Stimulated activated naive CD8-positive, alpha-beta T cell treated with anti-CD3 and anti-CD28 coated beads, Interleukin-15, amount 100 ng/mL, for 72 hours (primary cell): ENCODE measurements at regions not wholly inside any gene's neighbourhood (a gene's known extent, or its start where the extent isn't known, plus 50 kb on each side); places are given as distances from the start of the nearest gene placed in this dataset.

ENCODE experiments used
- ATAC-seq: fragments of 150-1000 bp; cut with Tn5 transposase; 2 replicates; pipeline ENCODE4 v1.10.0; 2021; ENCODE audit warnings: mild to moderate bottlenecking, moderate library complexity
- DNase-seq, 2 donors: peaks; one replicate each; pipeline ENCODE4 v3.0.0; 2021 to 2022
- H3K27ac Mint-ChIP-seq, 2 donors: one replicate each; pipeline ENCODE4 v1.8.0; 2022; ENCODE audit warnings: mild to moderate bottlenecking in 2 of 2, mixed read lengths in 2 of 2, moderate library complexity in 2 of 2
- H3K27me3 Mint-ChIP-seq: one replicate; pipeline ENCODE4 v1.8.0; 2022; ENCODE audit warnings: mixed read lengths
- H3K4me1 Mint-ChIP-seq: one replicate; pipeline ENCODE4 v1.8.0; 2022; ENCODE audit warnings: mild to moderate bottlenecking, mixed read lengths
- H3K4me3 Mint-ChIP-seq, 2 donors: one replicate each; pipeline ENCODE4 v1.8.0; 2022; ENCODE audit warnings: mild to moderate bottlenecking in 2 of 2, mixed read lengths in 2 of 2, moderate library complexity in 1 of 2
- H3K9me3 Mint-ChIP-seq, 2 donors: one replicate each; pipeline ENCODE4 v1.8.0; 2022; ENCODE audit warnings: mixed read lengths in 2 of 2

- ATAC-seq (no peak), DNase-seq (no peak)
- Mint-ChIP-seq H3K4me1 (peaks cover 14% of the 10 kb centered on the region), H3K27ac (no peak overlapping the region), H3K27me3 (no peaks in the 10 kb centered on the region), H3K9me3 (no peaks in the 10 kb centered on the region), H3K4me3 (no peak overlapping the region)
These were observed 113.5 kb upstream of the RASA1 start for GRCh38 chr5:87154191-87154590.

GRCh38 chr5:87155106-87155505 is 112.6 kb upstream of the RASA1 start:
- Mint-ChIP-seq H3K4me1 (peaks cover 14% of the 10 kb centered on the region), H3K27me3 (no peaks in the 10 kb centered on the region), H3K4me3 (no peak overlapping the region), H3K27ac (no peak overlapping the region), H3K9me3 (no peaks in the 10 kb centered on the region)
- ATAC-seq (no peak), DNase-seq (no peak)

GRCh38 chr5:87156631-87157030 is 111.1 kb upstream of the RASA1 start:
- Mint-ChIP-seq H3K9me3 (no peaks in the 10 kb centered on the region), H3K4me1 (peaks cover 9% of the 10 kb centered on the region), H3K27me3 (no peaks in the 10 kb centered on the region), H3K27ac (no peak overlapping the region), H3K4me3 (no peak overlapping the region)
- DNase-seq (no peak), ATAC-seq (no peak)

- no peak for ATAC-seq
- Mint-ChIP-seq H3K27me3 (no peaks in the 10 kb centered on the region), H3K9me3 (no peaks in the 10 kb centered on the region), H3K4me1 (no peaks in the 10 kb centered on the region), H3K4me3 (no peak overlapping the region), H3K27ac (no peak overlapping the region)
- DNase-seq = no peak
These were observed 103.3 kb upstream of the RASA1 start for GRCh38 chr5:87164409-87164808.

GRCh38 chr5:87169300-87169991 is 98.2 kb upstream of the RASA1 start:
- no peaks in the 10 kb centered on the region for H3K4me1 Mint-ChIP-seq
- ATAC-seq (no peak), DNase-seq (no peak)
- H3K27ac Mint-ChIP-seq = no peak overlapping the region
- no peak overlapping the region for H3K4me3 Mint-ChIP-seq
- no peaks in the 10 kb centered on the region for H3K9me3 Mint-ChIP-seq
- no peaks in the 10 kb centered on the region for H3K27me3 Mint-ChIP-seq

GRCh38 chr5:87170799-87171198 is 96.9 kb upstream of the RASA1 start:
- Mint-ChIP-seq H3K27ac (no peak overlapping the region), H3K4me3 (no peak overlapping the region), H3K27me3 (no peaks in the 10 kb centered on the region), H3K9me3 (no peaks in the 10 kb centered on the region), H3K4me1 (no peaks in the 10 kb centered on the region)
- DNase-seq = no peak
- ATAC-seq = no peak

- no peak for DNase-seq
- H3K27me3 Mint-ChIP-seq = no peaks in the 10 kb centered on the region
- ATAC-seq = no peak
- H3K27ac Mint-ChIP-seq = peak overlapping the region in 1 of 2 donors; percentile 74
- peaks cover 10% of the 10 kb centered on the region for H3K4me1 Mint-ChIP-seq
- peak overlapping the region; percentile 14 to 40 for H3K4me3 Mint-ChIP-seq
- no peaks in the 10 kb centered on the region for H3K9me3 Mint-ChIP-seq
These were observed 85.0 kb upstream of the RASA1 start for GRCh38 chr5:87182649-87183048.

- ATAC-seq (no peak), DNase-seq (no peak)
- Mint-ChIP-seq H3K27me3 (no peaks in the 10 kb centered on the region), H3K27ac (no peak overlapping the region), H3K4me3 (no peak overlapping the region), H3K9me3 (no peaks in the 10 kb centered on the region), H3K4me1 (peaks cover 10% of the 10 kb centered on the region)
These were observed 83.8 kb upstream of the RASA1 start for GRCh38 chr5:87183896-87184295.

GRCh38 chr5:87184605-87185004 is 83.1 kb upstream of the RASA1 start:
- peaks cover 10% of the 10 kb centered on the region for H3K4me1 Mint-ChIP-seq
- no peaks in the 10 kb centered on the region for H3K9me3 Mint-ChIP-seq
- DNase-seq = no peak
- H3K4me3 Mint-ChIP-seq = no peak overlapping the region
- no peak overlapping the region for H3K27ac Mint-ChIP-seq
- no peaks in the 10 kb centered on the region for H3K27me3 Mint-ChIP-seq
- ATAC-seq = no peak

- no peaks in the 10 kb centered on the region for H3K27me3 Mint-ChIP-seq
- H3K4me3 Mint-ChIP-seq = no peak overlapping the region
- no peak for DNase-seq
- H3K4me1 Mint-ChIP-seq = peaks cover 17% of the 10 kb centered on the region
- no peak overlapping the region for H3K27ac Mint-ChIP-seq
- ATAC-seq = no peak
- no peaks in the 10 kb centered on the region for H3K9me3 Mint-ChIP-seq
These were observed 81.8 kb upstream of the RASA1 start for GRCh38 chr5:87185838-87186237.

- peaks cover 27% of the 10 kb centered on the region for H3K4me1 Mint-ChIP-seq
- H3K27ac Mint-ChIP-seq = no peak overlapping the region
- no peak for ATAC-seq
- no peaks in the 10 kb centered on the region for H3K27me3 Mint-ChIP-seq
- DNase-seq = no peak
- H3K9me3 Mint-ChIP-seq = no peaks in the 10 kb centered on the region
- no peak overlapping the region for H3K4me3 Mint-ChIP-seq
These were observed 79.3 kb upstream of the RASA1 start for GRCh38 chr5:87188391-87188790.

- no peak overlapping the region for H3K27ac Mint-ChIP-seq
- ATAC-seq (no peak), DNase-seq (no peak)
- H3K9me3 Mint-ChIP-seq = no peaks in the 10 kb centered on the region
- peaks cover 40% of the 10 kb centered on the region for H3K4me1 Mint-ChIP-seq
- H3K4me3 Mint-ChIP-seq = no peak overlapping the region
- no peaks in the 10 kb centered on the region for H3K27me3 Mint-ChIP-seq
These were observed 77.6 kb upstream of the RASA1 start for GRCh38 chr5:87190041-87190440.

GRCh38 chr5:87190687-87191086 is 77.0 kb upstream of the RASA1 start:
- no peak for ATAC-seq
- H3K4me3 Mint-ChIP-seq = no peak overlapping the region
- no peaks in the 10 kb centered on the region for H3K27me3 Mint-ChIP-seq
- no peak for DNase-seq
- H3K9me3 Mint-ChIP-seq = no peaks in the 10 kb centered on the region
- H3K4me1 Mint-ChIP-seq = peaks cover 46% of the 10 kb centered on the region
- H3K27ac Mint-ChIP-seq = no peak overlapping the region

- ATAC-seq (no peak), DNase-seq (no peak)
- peaks cover 50% of the 10 kb centered on the region for H3K4me1 Mint-ChIP-seq
- H3K27me3 Mint-ChIP-seq = no peaks in the 10 kb centered on the region
- H3K27ac Mint-ChIP-seq = no peak overlapping the region
- no peak overlapping the region for H3K4me3 Mint-ChIP-seq
- H3K9me3 Mint-ChIP-seq = no peaks in the 10 kb centered on the region
These were observed 76.0 kb upstream of the RASA1 start for GRCh38 chr5:87191645-87192044.

- ATAC-seq (no peak), DNase-seq (peak in 1 of 2 donors; percentile 3)
- H3K27me3 Mint-ChIP-seq = no peaks in the 10 kb centered on the region
- H3K4me3 Mint-ChIP-seq = peak overlapping the region; percentile 10 to 23
- H3K4me1 Mint-ChIP-seq = peaks cover 48% of the 10 kb centered on the region
- no peaks in the 10 kb centered on the region for H3K9me3 Mint-ChIP-seq
- no peak overlapping the region for H3K27ac Mint-ChIP-seq
These were observed 72.5 kb upstream of the RASA1 start for GRCh38 chr5:87195104-87195591.

- Mint-ChIP-seq H3K27me3 (no peaks in the 10 kb centered on the region), H3K4me3 (peak overlapping the region; percentile 10 to 23), H3K9me3 (peaks cover 0 to 4% of the 10 kb centered on the region in 2 donors), H3K27ac (peak overlapping the region in 1 of 2 donors; percentile 2), H3K4me1 (peaks cover 46% of the 10 kb centered on the region)
- no peak for DNase-seq
- no peak for ATAC-seq
These were observed 72.1 kb upstream of the RASA1 start for GRCh38 chr5:87195616-87196015.

GRCh38 chr5:87198010-87198409 is 69.7 kb upstream of the RASA1 start:
- no peak overlapping the region for H3K4me3 Mint-ChIP-seq
- no peak for DNase-seq
- H3K27ac Mint-ChIP-seq = no peak overlapping the region
- H3K4me1 Mint-ChIP-seq = peaks cover 23% of the 10 kb centered on the region
- H3K27me3 Mint-ChIP-seq = no peaks in the 10 kb centered on the region
- no peak for ATAC-seq
- H3K9me3 Mint-ChIP-seq = peaks cover 6 to 8% of the 10 kb centered on the region in 2 donors
